ENCODE measurements at regions not wholly inside any gene's neighbourhood (a gene's known extent, or its start where the extent isn't known, plus 50 kb on each side); places are given as distances from the start of the nearest gene placed in this dataset.

DNA sequence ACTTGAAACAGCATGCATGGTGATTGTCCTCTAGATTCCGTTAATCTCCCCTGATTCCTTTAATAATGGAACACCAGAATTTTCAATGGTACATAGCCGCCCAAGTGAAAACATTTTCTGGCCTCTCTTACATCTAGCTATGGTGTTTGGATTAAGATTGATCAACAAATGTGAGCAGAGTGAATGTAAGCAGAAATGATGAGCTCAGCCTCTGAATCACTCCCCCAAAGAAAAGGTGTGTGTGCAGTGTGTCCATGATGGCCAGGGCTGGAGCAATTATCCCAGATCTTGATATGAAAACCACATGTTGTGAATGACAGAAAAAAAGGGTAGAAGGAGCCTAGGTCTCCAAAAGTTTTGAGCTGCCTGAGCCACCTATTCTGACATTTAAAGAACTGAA lies 55.3 kb downstream of the OR2K2 start:
- no peak for TF ChIP-seq CTCF (IDR thresholded peaks at IDR 0.05; ENCODE audit: low read depth, low read length, poor library complexity, severe bottlenecking)
- no peak for TF ChIP-seq EZH2phosphoT487 (IDR thresholded peaks at IDR 0.05; ENCODE audit: borderline replicate concordance, low read length)
